ENCODE measurements at regions not wholly inside any gene's neighbourhood (a gene's known extent, or its start where the extent isn't known, plus 50 kb on each side); places are given as distances from the start of the nearest gene placed in this dataset.

GRCh38 chr16:80164966-80165550 is 375.7 kb upstream of the DYNLRB2 start:
- in situ Hi-C loops (cut with MboI; ENCODE audit: low pct_unique_long_range_greater_than_20kb, low sequenced_read_pairs): no loop called here

GRCh38 chr16:80163339-80163738 is 377.5 kb upstream of the DYNLRB2 start:
- in situ Hi-C loops (cut with MboI; ENCODE audit: low pct_unique_long_range_greater_than_20kb, low sequenced_read_pairs): no loop called here

More at GRCh38 chr16:80164966-80165550, 375.7 kb upstream of the DYNLRB2 start:
- no peak for DNase-seq

GRCh38 chr16:80161799-80162739 is 378.7 kb upstream of the DYNLRB2 start:
- in situ Hi-C loops (cut with MboI; ENCODE audit: low pct_unique_long_range_greater_than_20kb, low sequenced_read_pairs): no loop called here
- no peak for DNase-seq

More at GRCh38 chr16:80163339-80163738, 377.5 kb upstream of the DYNLRB2 start:
- DNase-seq: no peak

GRCh38 chr16:80158766-80159165 is 382.0 kb upstream of the DYNLRB2 start:
- no peak for DNase-seq
- in situ Hi-C loops (cut with MboI; ENCODE audit: low pct_unique_long_range_greater_than_20kb, low sequenced_read_pairs): no loop called here

- in situ Hi-C loops (cut with MboI; ENCODE audit: low pct_unique_long_range_greater_than_20kb, low sequenced_read_pairs): no loop called here
- DNase-seq: no peak
Measured at GRCh38 chr16:80151722-80152111, 389.1 kb upstream of the DYNLRB2 start.

- DNase-seq: no peak
- in situ Hi-C loops (cut with MboI; ENCODE audit: low pct_unique_long_range_greater_than_20kb, low sequenced_read_pairs): no loop called here
Measured at GRCh38 chr16:80150978-80151721, 389.6 kb upstream of the DYNLRB2 start.

- in situ Hi-C loops (cut with MboI; ENCODE audit: low pct_unique_long_range_greater_than_20kb, low sequenced_read_pairs): no loop called here
- DNase-seq: no peak
Measured at GRCh38 chr16:80148826-80149225, 392.0 kb upstream of the DYNLRB2 start.

- in situ Hi-C loops (cut with MboI; ENCODE audit: low pct_unique_long_range_greater_than_20kb, low sequenced_read_pairs): no loop called here
Measured at GRCh38 chr16:80147026-80147655, 393.7 kb upstream of the DYNLRB2 start.

GRCh38 chr16:80144191-80144590 is 396.6 kb upstream of the DYNLRB2 start:
- no peak for DNase-seq
- in situ Hi-C loops (cut with MboI; ENCODE audit: low pct_unique_long_range_greater_than_20kb, low sequenced_read_pairs): no loop called here

More at GRCh38 chr16:80147026-80147655, 393.7 kb upstream of the DYNLRB2 start:
- no peak for DNase-seq

GRCh38 chr16:80142940-80143339 is 397.9 kb upstream of the DYNLRB2 start:
- in situ Hi-C loops (cut with MboI; ENCODE audit: low pct_unique_long_range_greater_than_20kb, low sequenced_read_pairs): no loop called here
- no peak for DNase-seq

GRCh38 chr16:80142281-80142680 is 398.5 kb upstream of the DYNLRB2 start:
- DNase-seq: no peak
- in situ Hi-C loops (cut with MboI; ENCODE audit: low pct_unique_long_range_greater_than_20kb, low sequenced_read_pairs): no loop called here

GRCh38 chr16:80129791-80130190 is 411.0 kb upstream of the DYNLRB2 start:
- in situ Hi-C loops (cut with MboI; ENCODE audit: low pct_unique_long_range_greater_than_20kb, low sequenced_read_pairs): no loop called here

GRCh38 chr16:80125677-80126076 is 415.1 kb upstream of the DYNLRB2 start:
- in situ Hi-C loops (cut with MboI; ENCODE audit: low pct_unique_long_range_greater_than_20kb, low sequenced_read_pairs): no loop called here
- DNase-seq: no peak

More at GRCh38 chr16:80129791-80130190, 411.0 kb upstream of the DYNLRB2 start:
- DNase-seq: no peak

GRCh38 chr16:80123189-80123588 is 417.6 kb upstream of the DYNLRB2 start:
- no peak for DNase-seq
- in situ Hi-C loops (cut with MboI; ENCODE audit: low pct_unique_long_range_greater_than_20kb, low sequenced_read_pairs): no loop called here

- no peak for DNase-seq
- in situ Hi-C loops (cut with MboI; ENCODE audit: low pct_unique_long_range_greater_than_20kb, low sequenced_read_pairs): no loop called here
Measured at GRCh38 chr16:80122115-80122514, 418.7 kb upstream of the DYNLRB2 start.

- no peak for DNase-seq
- in situ Hi-C loops (cut with MboI; ENCODE audit: low pct_unique_long_range_greater_than_20kb, low sequenced_read_pairs): no loop called here
Measured at GRCh38 chr16:80121522-80121909, 419.3 kb upstream of the DYNLRB2 start.

GRCh38 chr16:80120899-80121521 is 419.8 kb upstream of the DYNLRB2 start:
- in situ Hi-C loops (cut with MboI; ENCODE audit: low pct_unique_long_range_greater_than_20kb, low sequenced_read_pairs): no loop called here
- DNase-seq: no peak

GRCh38 chr16:80117556-80118130 is 423.1 kb upstream of the DYNLRB2 start:
- in situ Hi-C loops (cut with MboI; ENCODE audit: low pct_unique_long_range_greater_than_20kb, low sequenced_read_pairs): no loop called here
- DNase-seq: no peak

GRCh38 chr16:80116711-80117110 is 424.1 kb upstream of the DYNLRB2 start:
- no peak for DNase-seq
- in situ Hi-C loops (cut with MboI; ENCODE audit: low pct_unique_long_range_greater_than_20kb, low sequenced_read_pairs): no loop called here
